HG02571 (cell line): ENCODE measurements at regions not wholly inside any gene's neighbourhood (a gene's known extent, or its start where the extent isn't known, plus 50 kb on each side); places are given as distances from the start of the nearest gene placed in this dataset.
"Not testable (repeated sequence)": the region's sequence is repeated elsewhere in the genome, so short reads cannot be mapped to it uniquely, and the experiment has no call there.

Experiments used
- ATAC-seq: cut with Tn5 transposase; IDR thresholded peaks from one replicate; pipeline ENCODE4 v1.9.1; 2021; ENCODE audit warnings: mild to moderate bottlenecking, moderate library complexity; ENCODE audit not compliant: unreplicated experiment

GRCh38 chrX:134045372-134045771 lies 60.0 kb upstream of the GPC3 start:
- ATAC-seq, result not testable (repeated sequence)

DNA sequence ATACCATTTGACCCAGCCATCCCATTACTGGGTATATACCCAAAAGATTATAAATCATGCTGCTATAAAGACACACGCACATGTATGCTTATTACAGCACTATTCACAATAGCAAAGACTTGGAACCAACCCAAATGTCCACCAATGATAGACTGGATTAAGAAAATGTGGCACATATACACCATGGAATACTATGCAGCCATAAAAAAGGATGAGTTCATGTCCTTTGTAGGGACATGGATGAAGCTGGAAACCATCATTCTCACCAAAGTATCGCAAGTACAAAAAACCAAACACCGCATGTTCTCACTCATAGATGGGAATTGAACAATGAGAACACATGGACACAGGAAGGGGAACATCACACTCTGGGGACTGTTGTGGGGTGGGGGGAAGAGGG lies 81.7 kb upstream of the GPC3 start:
- ATAC-seq, result not testable (repeated sequence)

DNA sequence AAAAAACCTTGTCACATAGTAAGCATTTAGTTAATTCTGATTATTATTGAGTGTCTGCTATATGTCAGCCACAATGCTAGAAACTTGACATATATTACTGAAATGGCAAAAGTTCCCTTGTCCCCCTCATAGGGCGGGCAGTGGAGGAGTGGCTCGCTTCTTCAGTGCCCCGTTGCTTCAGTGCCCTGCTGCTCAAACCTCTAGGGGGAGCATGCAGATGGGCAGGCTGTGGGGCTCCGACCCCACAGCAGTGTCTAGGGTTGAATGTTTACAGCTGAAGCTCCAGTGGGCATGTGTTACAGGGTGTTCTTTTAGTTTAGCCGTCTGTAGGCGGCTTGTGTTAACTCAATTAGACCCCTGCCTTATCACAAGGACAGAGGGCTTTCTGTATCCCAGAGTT lies 86.5 kb upstream of the GPC3 start:
- ATAC-seq, result not testable (repeated sequence)

GRCh38 chrX:134073341-134073740 lies 87.9 kb upstream of the GPC3 start:
- ATAC-seq, result no peak

- ATAC-seq, result no peak
Observed at GRCh38 chrX:134074151-134074550, 88.8 kb upstream of the GPC3 start.

DNA sequence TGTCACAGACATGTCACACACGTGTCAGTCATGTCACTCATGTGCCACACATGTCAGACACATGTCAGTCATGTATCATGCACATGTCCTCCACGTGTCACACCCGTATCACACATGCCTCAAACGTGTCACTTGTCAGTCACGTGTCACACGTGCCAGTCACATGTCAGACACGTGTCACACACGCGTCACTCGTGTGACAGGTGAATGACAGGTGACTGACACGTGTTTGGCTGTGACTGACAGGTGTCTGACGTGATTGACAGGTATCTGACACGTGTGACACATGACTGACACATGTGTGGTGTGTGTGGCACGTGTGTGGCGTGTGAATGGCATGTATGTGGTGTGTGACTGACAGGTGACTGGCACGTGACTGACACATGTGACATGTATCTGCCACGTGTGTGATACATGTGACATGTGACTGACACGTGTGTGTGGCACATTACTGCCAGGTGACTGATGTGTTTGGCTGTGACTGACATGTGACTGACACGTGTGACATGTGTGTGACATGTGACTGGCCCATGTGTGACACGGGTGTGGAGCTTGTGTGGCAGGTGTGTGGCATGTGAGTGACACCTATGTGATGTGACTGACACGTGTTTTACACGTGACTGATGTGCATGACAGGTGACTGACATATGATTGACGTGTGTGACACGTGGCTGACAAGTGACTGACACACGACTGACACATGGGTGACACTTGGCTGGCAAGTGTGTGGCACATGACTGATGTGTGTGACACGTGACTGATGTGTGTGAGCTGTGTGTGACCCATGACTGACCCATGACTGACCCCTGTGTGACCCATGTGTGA lies 90.7 kb upstream of the GPC3 start:
- ATAC-seq, result no peak

DNA sequence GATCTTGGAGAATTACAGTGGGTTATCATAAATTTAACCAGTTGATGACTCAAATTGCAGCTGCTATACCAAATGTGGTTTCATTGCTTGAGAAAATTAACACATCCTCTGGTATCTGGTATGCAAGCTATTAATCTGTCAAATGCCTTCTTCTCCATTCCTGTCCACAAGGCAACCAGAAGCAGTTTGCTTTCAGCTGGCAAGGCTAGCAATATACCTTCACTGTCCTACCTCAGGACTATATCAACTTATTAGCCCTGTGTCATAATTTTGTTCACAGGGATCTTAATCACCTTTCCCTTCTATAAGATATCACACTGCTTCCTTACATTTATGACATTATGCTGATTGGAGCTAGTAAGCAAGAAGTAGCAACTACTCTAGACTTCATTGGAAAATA lies 110.0 kb upstream of the GPC3 start:
- ATAC-seq, result no peak

DNA sequence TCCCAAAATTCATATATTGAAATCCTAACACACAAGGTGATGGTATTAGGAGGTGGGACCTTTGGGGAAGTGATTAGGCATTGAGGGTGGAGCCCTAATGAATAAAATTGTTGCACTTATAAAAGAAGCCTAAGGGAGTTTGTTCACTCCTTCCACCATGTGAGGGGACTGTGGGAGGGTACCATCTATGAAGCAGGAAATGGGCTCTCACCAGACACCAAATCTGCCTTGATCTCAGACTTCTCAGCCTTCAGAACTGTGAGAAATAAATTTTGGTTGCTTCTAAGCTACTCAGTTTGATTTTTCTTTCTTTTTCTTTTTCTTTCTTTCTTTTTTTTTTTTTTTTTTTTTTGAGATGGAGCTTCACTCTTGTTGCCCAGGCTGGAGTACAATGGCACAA lies 116.2 kb upstream of the GPC3 start:
- no peak for ATAC-seq

GRCh38 chrX:134115270-134115669 lies 121.7 kb upstream of the CCDC160 start:
- no peak for ATAC-seq

DNA sequence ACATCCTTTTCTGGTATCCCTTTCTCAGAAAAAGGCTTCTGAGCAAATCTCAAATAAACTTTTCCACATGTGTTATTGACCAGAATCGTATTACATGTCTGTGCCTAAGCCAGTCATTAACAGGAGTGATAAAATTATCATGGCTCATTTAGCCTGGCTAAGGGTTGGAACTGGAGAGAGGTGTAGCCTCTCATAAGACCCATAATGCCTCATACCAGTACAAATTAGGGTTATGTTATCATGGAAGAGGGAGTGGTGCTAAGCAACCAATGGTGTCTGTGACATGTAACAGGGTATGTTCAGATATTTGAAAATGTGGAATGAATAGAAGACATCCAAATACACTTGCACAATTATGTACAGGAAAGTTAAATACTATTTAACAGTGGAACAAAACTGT lies 99.6 kb upstream of the CCDC160 start:
- no peak for ATAC-seq

- ATAC-seq, result no peak
Observed at GRCh38 chrX:134139090-134139489, 97.9 kb upstream of the CCDC160 start.

- peak; percentile 61 for ATAC-seq
Observed at GRCh38 chrX:134144231-134144630, 92.8 kb upstream of the CCDC160 start.

- no peak for ATAC-seq
Observed at GRCh38 chrX:134146493-134146892, 90.5 kb upstream of the CCDC160 start.

GRCh38 chrX:134148172-134148692 lies 88.8 kb upstream of the CCDC160 start:
- ATAC-seq, result no peak

DNA sequence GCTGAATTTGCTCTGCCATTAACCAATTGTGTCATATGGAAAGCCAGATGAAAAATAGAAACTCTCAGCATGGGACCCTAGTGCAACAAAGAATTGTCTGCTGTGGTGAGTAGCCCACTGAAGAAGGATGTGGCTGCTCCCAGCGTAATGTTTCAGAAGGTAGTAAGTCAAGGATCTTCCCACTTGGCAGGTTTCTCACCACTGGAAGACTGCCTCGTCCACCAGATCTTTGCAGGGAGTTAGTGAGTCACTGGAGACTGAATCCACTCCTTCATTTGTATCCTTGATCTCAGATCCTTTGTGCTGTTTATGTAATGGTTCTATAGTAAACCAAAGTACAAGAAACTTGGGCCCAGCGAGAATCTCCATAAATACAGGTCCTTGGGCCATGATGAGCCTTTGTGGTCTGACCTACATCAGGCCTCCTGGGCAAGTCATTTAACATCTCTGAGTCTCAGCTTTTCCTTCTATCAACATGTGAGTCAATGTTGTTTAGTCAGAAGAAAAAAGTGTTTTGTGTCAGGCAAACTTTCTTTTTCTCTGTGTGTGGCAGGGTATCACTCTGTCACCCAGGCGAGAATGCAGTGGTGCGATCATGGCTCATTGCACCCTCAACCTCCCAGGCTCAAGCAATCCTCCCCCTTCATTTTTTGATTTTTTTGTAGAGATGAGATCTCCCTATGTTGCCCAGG lies 78.0 kb upstream of the CCDC160 start:
- ATAC-seq, result no peak

DNA sequence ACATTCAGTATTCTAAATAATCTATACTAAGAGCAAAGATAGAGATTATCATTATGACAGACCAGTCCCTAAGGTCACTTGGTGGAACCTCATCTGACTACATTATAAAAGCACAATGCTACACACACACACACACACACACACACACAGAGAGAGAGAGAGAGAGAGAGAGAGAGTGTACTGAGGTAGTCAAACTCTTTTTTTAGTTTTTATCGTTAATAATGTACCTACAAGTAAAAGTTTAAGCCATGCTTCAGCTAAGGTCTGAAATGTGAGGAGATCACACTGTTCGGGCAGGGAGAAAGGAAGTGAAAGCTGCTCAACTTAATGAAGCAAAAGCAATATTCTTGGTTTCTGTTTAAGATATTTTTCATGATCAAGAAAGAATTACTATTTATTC lies 75.8 kb upstream of the CCDC160 start:
- ATAC-seq, result peak; percentile 79

DNA sequence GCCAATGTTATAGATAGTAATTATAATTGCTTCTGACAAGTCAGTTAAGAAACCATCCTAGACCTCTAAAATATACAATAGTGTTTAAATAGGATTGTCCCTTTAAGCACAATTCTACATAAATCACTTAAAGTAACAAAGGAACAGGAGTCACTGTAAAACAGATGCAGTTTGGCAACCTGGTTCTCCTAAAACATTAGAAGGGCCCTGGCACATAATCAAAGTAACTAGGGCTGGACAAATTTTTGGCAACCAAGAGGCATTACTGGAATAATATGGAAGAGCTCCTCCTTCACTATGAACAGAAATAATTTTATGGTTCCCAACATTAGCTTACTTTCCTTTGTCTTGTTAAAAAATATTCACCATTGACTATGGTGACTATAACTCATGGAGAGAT lies 75.0 kb upstream of the CCDC160 start:
- no peak for ATAC-seq

DNA sequence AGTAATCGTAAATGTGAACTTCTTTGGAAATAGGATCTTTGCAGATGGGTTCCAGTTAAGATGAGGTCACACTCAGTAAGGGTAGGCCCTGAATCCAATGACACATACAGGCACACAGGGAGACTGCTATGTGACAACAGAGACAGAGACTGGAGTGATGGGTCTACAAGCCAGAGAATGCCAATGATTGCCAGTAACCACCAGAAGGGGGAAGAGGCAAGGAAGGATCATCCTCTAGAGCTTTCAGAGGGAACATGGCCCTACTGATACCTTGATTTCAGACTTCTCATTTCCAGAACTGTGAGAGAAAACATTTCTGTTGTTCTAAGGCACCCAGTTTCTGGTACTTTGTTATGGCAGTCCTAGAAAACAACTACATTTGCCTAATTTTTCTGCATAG lies 73.1 kb upstream of the CCDC160 start:
- no peak for ATAC-seq

- no peak for ATAC-seq
Observed at GRCh38 chrX:134167591-134168203, 69.3 kb upstream of the CCDC160 start.

- peak; percentile 37 for ATAC-seq
Observed at GRCh38 chrX:134171661-134172587, 65.1 kb upstream of the CCDC160 start.
